GM18907 (cell line): ENCODE measurements at regions not wholly inside any gene's neighbourhood (a gene's known extent, or its start where the extent isn't known, plus 50 kb on each side); places are given as distances from the start of the nearest gene placed in this dataset.
"Not testable (repeated sequence)": the region's sequence is repeated elsewhere in the genome, so short reads cannot be mapped to it uniquely, and the experiment has no call there.

ENCODE experiments used
- ATAC-seq: cut with Tn5 transposase; IDR thresholded peaks from one replicate; pipeline ENCODE4 v1.9.1; 2021; ENCODE audit warnings: mild to moderate bottlenecking, moderate library complexity; ENCODE audit not compliant: unreplicated experiment

- ATAC-seq: no peak
Measured at GRCh38 chr4:19278665-19279064, 973.0 kb upstream of the SLIT2 start.

GRCh38 chr4:19266566-19266965 is 985.1 kb upstream of the SLIT2 start:
- no peak for ATAC-seq

- no peak for ATAC-seq
Measured at GRCh38 chr4:19262467-19262866, 989.2 kb upstream of the SLIT2 start.

GRCh38 chr4:19260346-19260745 is 991.4 kb upstream of the SLIT2 start:
- ATAC-seq: no peak

GRCh38 chr4:19259920-19260319 is 991.8 kb upstream of the SLIT2 start:
- no peak for ATAC-seq

GRCh38 chr4:19256823-19257222 is 994.9 kb upstream of the SLIT2 start:
- no peak for ATAC-seq

- no peak for ATAC-seq
Measured at GRCh38 chr4:19254486-19254885, 997.2 kb upstream of the SLIT2 start.

GRCh38 chr4:19248023-19248422 is 1003.7 kb upstream of the SLIT2 start:
- no peak for ATAC-seq

GRCh38 chr4:19241895-19242294 is 1009.8 kb upstream of the SLIT2 start:
- no peak for ATAC-seq

GRCh38 chr4:19239565-19239964 is 1012.1 kb upstream of the SLIT2 start:
- ATAC-seq: no peak

GRCh38 chr4:19236473-19236872 is 1015.2 kb upstream of the SLIT2 start:
- no peak for ATAC-seq

- no peak for ATAC-seq
Measured at GRCh38 chr4:19230906-19231545, 1020.7 kb upstream of the SLIT2 start.

- ATAC-seq: no peak
Measured at GRCh38 chr4:19227701-19228100, 1024.0 kb upstream of the SLIT2 start.

GRCh38 chr4:19224820-19225219 is 1026.9 kb upstream of the SLIT2 start:
- no peak for ATAC-seq

GRCh38 chr4:19216476-19216875 is 1035.2 kb upstream of the SLIT2 start:
- ATAC-seq: no peak

- no peak for ATAC-seq
Measured at GRCh38 chr4:19214591-19215186, 1037.0 kb upstream of the SLIT2 start.

- ATAC-seq: no peak
Measured at GRCh38 chr4:19213388-19213787, 1038.3 kb upstream of the SLIT2 start.

- no peak for ATAC-seq
Measured at GRCh38 chr4:19205853-19206252, 1045.9 kb upstream of the SLIT2 start.

GRCh38 chr4:19197838-19198237 is 1053.9 kb upstream of the SLIT2 start:
- not testable (repeated sequence) for ATAC-seq

GRCh38 chr4:19195696-19196095 is 1056.0 kb upstream of the SLIT2 start:
- ATAC-seq: no peak

- no peak for ATAC-seq
Measured at GRCh38 chr4:19194672-19195071, 1057.0 kb upstream of the SLIT2 start.

- ATAC-seq: no peak
Measured at GRCh38 chr4:19193274-19193981, 1058.3 kb upstream of the SLIT2 start.
